ENCODE measurements at regions not wholly inside any gene's neighbourhood (a gene's known extent, or its start where the extent isn't known, plus 50 kb on each side); places are given as distances from the start of the nearest gene placed in this dataset.

DNA sequence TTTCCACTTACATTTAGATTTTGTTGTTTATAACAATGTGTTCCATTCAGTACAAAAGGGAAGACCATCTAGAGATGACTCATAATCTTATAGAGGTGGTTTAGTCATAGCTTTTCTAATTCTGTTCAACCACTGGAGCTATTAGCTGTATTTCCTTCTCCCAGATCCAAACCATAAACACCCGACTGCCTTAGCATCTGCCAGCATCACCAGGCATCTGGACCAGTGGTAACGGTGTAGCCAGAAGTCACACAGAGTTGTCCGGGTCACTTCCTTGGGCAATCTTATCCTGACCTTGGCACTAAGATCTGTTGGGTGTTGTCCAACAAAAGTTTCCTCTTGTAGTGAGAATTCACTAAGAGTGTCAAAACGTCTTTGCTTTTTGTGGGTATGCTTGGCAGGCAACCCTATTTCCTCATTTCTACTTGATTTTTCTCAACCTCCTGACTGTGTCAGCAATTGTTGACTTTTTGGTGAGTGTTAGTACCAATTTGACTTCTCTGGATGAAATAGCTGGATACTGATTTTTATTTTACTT is 372.1 kb upstream of the B3GALT2 start:
- no peak for TF ChIP-seq POLR2A (IDR thresholded peaks at IDR 0.05; ENCODE audit: low read depth, low read length)
- no peak for TF ChIP-seq POLR2AphosphoS5 (IDR thresholded peaks at IDR 0.05; ENCODE audit: low read depth, low read length)
- TF ChIP-seq SPI1 (IDR thresholded peaks at IDR 0.05; ENCODE audit: low read depth, low read length): no peak
- no peak for TF ChIP-seq PAX5 (IDR thresholded peaks at IDR 0.05; ENCODE audit: insufficient read depth, low read length, severe bottlenecking)
